ENCODE measurements at regions not wholly inside any gene's neighbourhood (a gene's known extent, or its start where the extent isn't known, plus 50 kb on each side); places are given as distances from the start of the nearest gene placed in this dataset.

GRCh38 chr6:142561511-142562265, 259.9 kb downstream of the ADGRG6 start:
- DNase-seq = no peak

GRCh38 chr6:142562865-142563264, 261.1 kb downstream of the ADGRG6 start:
- DNase-seq = no peak

- peak; percentile 36 to 91 for DNase-seq
These were observed 265.0 kb downstream of the ADGRG6 start for GRCh38 chr6:142566628-142567396.

GRCh38 chr6:142567461-142567860, 265.7 kb downstream of the ADGRG6 start:
- DNase-seq = no peak

GRCh38 chr6:142568857-142569597, 267.2 kb downstream of the ADGRG6 start:
- peak in 1 of 2 donors; percentile 2 for DNase-seq

GRCh38 chr6:142569676-142570075, 267.9 kb downstream of the ADGRG6 start:
- DNase-seq = no peak

GRCh38 chr6:142570221-142570671, 268.4 kb downstream of the ADGRG6 start:
- DNase-seq = no peak

- no peak for DNase-seq
These were observed 291.1 kb downstream of the ADGRG6 start for GRCh38 chr6:142592876-142593275.

GRCh38 chr6:142597836-142598235, 296.0 kb downstream of the ADGRG6 start:
- DNase-seq = no peak

- DNase-seq = no peak
These were observed 299.6 kb downstream of the ADGRG6 start for GRCh38 chr6:142601427-142601826.

GRCh38 chr6:142602972-142603371, 301.2 kb downstream of the ADGRG6 start:
- DNase-seq = no peak

- DNase-seq = peak; percentile 38 to 50
These were observed 304.2 kb downstream of the ADGRG6 start for GRCh38 chr6:142605922-142606485.

GRCh38 chr6:142612956-142613355, 311.1 kb downstream of the ADGRG6 start:
- no peak for DNase-seq

GRCh38 chr6:142613981-142614380, 312.2 kb downstream of the ADGRG6 start:
- DNase-seq = no peak

GRCh38 chr6:142617158-142617557, 315.4 kb downstream of the ADGRG6 start:
- DNase-seq = no peak

GRCh38 chr6:142621822-142622221, 320.0 kb downstream of the ADGRG6 start:
- no peak for DNase-seq

- DNase-seq = no peak
These were observed 319.8 kb downstream of the HIVEP2 start for GRCh38 chr6:142624978-142625715.

- no peak for DNase-seq
These were observed 317.5 kb downstream of the HIVEP2 start for GRCh38 chr6:142627474-142627873.

GRCh38 chr6:142631517-142632385, 313.2 kb downstream of the HIVEP2 start:
- DNase-seq = no peak

- DNase-seq = no peak
These were observed 311.7 kb downstream of the HIVEP2 start for GRCh38 chr6:142633317-142633716.

GRCh38 chr6:142635130-142635529, 309.8 kb downstream of the HIVEP2 start:
- no peak for DNase-seq

Data from inflammatory macrophage treated with lipopolysaccharide for 1 hour (primary cell).